HG02610 (cell line): ENCODE measurements at regions not wholly inside any gene's neighbourhood (a gene's known extent, or its start where the extent isn't known, plus 50 kb on each side); places are given as distances from the start of the nearest gene placed in this dataset.

Experiments
- ATAC-seq: cut with Tn5 transposase; IDR thresholded peaks from one replicate; pipeline ENCODE4 v1.9.1; 2021; ENCODE audit warnings: mild to moderate bottlenecking, moderate library complexity; ENCODE audit not compliant: unreplicated experiment

DNA sequence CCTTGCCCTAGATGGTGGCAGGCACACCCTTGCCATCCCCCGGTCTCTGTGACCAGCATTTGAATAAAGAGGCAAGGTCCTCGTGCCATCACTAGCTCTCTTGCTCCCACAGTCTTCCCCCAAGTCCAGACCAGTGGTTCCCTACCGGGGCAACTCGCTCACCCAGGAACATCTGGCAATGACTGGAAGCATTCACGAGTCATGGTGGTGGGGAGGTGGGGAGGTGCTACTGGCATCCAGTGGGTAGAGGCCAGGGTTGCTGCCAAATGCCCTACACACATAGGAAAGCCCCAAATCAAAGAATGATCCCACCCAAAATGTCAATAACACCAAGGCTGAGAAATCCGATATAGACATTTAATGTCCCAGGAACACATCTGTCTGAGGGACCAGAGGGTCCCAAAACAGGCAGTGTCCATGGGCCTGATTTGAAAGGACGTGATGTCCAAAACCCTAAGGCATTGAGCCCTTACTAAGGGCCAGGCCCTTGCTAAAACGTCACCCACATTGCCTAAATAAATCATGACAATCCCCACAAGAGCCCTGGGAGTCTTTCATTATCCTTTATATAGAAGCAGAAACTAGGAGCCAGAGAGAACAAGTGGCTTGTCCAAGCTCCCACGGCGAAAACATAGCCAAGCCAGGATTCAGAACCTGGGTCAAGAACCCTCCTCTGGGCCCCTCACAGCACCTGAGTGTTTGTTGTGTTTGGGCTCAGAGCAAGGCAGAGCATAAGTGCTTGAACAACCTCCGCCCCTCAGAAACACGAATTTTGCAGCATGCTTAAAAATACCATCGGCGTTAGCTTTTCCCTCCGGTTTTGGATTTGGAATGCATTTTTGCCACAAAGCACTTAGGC lies 119.3 kb upstream of the WWC1 start:
- no peak for ATAC-seq

DNA sequence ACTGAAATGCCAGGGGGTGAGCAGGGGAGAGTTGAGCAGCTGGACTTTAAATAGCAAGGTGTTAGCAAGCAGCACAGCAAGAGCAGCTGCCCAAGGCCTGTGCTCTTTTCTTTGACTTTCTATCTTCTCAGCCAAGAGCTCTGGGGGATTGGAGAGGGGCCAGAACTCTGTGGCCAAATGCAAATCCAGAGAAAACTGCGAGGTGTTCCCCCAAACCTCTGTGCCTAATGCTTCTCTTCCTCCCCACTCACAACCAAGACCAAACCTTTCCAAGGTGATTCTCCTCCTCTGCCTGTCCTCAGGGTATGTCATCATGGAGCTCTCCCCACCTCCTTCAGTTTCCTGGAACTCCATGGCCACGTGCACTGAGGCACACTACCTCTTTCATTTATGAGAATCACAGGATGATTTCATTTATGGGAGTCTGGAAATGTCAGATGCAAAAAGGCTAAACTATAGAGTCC lies 118.7 kb upstream of the WWC1 start:
- ATAC-seq: no peak

DNA sequence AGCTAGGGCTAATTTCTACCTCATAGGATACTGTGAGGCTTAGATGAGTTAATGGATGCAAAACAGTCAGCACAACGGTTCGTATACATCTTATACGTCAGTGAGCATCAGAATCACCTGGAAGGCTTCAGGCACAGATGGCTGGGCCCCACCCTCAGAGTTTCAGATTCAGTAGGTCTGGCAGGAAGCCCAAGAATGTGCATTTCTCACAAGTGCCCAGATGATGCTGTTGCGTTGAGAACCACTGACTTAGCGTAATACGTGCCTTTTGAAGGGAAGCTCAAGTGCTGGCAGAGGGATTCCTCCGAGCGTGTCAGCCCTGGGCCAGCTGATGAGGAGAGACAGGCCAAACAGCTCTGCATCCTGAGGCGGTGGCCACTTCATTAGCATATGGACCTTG lies 117.1 kb upstream of the WWC1 start:
- no peak for ATAC-seq

DNA sequence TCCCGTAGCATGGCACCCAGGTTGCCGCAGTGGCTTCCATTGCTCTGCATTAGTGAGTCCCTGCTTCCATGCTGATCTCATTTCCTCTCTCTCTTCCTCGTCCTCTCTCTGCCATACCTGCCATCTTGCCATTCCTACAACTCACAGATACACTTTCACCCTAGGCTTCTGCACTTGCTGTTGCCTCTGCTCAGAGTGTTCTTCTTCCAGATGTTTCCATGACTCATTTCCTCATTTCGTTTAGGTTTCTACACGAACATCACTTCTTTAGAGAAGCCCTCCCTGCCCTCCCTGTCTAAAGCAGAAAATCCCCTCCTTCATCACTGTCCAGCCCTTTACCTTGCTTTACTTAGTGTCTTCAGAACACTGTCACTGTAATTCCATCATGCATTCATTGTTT lies 115.2 kb upstream of the WWC1 start:
- ATAC-seq: no peak

DNA sequence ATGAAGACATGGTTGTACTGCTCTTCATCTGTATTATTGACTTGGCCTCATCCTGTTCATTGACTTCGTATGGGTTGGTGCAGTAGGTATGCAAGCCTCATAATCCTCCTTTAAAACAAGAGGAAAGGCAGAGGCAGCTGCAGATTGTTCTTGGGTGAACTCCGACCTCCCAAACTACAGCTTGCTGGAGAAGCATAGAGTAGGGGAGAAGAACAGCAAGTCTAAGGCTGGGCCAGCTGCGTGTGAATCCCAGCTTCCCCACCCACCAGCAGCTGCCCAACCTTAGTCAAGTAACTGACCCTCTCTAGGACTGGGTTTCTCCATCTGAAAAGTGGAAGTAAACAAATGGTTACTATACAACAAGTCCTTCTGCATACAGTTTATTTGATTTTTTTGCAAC lies 114.5 kb upstream of the WWC1 start:
- ATAC-seq: no peak

DNA sequence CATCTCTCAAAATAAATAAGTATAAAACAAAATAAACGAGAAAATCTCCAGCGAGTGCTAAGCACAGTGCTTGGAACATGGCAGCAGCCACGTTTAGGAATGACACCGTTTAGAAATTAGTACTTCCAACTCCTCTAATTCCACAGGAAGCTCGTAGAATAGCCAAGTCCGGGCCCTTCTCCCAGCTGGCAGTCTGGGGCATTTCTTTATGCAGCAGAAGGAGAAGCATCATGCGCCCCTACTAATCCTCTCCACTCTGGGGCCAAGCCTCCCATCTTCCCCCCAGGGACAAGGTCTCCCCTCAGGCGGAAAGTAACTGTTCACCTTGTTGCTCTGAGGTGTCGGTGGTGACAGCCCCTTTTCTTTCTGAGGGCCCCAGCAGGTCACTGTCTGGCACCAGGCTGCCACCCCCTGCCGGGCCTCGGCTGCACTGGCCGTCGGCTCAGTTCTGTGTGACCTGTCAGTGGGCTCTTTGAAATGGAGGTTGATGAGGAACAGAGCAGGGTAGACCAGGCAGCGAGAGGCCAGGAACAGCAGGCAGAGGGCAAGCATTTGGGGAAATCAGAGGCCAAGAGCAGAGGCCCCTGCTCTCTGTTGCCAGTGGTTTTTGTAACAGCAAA lies 113.5 kb upstream of the WWC1 start:
- no peak for ATAC-seq

DNA sequence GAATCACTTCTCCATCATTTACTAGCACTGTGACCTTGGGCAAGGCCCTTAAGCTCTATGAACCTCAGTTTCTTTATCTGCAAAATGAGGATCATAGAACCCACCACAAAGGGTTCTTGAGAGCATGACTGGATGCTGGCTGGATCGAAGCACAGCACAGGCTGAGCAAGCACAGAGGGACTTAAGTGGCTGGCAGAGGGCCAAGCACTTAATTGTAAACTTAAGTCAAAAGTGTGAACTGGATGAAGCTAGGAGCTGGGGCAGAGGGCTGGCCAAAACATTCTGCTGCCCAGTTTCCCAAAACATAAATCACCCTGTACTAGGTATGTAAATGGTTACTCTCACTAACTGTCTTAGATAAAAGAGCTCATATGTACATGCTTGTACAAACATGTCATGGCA lies 112.3 kb upstream of the WWC1 start:
- no peak for ATAC-seq

DNA sequence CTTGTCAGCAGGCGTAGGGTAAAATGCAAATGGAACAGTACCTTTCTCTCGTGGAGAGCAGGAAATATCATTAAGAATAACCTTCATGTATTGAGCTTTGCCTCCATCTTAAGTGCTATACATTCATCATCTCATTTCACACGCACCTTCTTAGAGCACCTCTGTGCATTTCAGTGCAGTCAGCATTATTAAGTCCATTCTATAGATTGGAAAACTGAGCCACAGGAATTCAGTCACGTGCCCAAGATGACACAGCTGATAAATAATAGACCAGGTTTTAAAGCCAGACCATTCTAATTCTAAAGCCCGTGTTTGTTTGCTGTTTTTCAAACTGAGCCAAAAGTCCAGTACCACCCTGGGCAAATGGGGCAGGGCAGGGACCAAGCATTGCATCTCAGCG lies 109.2 kb upstream of the WWC1 start:
- ATAC-seq: no peak

DNA sequence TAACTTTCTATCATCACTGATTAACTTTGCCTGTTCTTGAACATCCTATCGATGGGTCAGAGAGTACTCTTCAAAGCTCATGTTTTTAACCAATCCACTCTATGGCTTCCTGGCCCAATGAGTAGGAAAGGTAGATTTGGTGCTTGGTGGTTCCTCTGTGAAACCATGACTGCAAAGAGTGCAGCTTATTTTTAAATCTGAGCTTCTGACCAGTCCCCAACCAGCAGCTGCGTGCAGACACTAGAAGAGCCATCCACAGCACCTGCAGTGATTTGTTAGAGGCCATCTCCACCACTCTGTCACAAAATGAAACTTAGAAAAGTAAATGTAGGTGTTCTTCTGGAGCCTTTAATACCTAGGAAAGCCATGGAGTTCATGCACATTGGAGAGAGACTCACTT lies 107.3 kb upstream of the WWC1 start:
- ATAC-seq: no peak

DNA sequence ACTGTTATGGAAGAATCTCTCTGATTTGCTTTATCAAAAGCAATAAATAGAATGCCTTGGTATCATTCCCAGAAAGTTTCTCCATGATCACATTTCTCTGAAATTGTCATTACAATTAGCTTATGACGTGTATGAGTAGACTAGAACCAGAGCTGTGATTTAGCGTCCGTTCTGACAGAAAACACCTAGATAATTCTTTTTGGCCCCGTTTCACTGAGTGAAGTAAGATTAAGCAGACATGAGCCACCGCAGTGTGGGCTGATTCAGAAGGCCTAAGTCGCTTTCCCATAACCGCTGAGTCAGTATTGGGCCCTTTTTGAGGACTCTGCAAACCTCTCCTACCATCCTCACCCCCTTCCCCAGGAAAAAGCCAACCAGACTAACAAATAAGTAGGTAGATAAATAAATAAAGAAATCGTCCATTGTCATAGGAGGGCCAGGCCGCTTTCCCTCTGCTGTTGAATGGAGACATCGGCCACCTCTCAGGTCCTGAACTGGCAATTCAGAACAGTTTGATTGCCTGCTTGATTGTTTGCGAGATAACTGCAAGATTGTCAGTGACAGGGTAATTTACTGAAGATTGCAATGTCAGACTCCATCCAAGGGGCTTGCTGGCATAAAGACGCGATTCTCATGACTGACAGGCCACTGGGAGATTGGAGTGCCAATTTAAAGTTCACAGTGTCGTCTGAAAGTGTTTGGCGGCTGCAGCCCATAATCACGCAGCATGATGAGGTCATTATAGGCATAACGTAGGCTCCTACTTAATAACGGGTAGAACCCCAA lies 105.0 kb upstream of the WWC1 start:
- ATAC-seq: no peak

DNA sequence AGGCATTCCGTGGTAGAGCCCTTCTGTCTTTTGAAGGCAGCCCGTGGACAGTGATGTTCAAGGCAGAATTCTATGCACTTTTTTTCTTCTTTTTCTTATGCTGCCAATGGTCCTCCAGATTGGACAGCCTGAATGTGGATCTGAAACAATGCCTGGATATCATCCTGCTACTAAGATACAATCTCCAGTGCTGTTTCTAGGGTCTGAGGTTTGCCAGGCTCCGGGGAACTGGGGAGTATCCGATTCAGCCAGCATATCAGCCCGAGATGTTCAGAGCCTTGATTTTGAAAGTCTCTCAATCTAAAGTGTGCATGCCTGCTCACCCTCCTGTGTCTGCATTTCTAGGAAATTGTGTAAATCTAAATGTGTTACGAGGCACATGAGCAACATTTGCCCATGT lies 103.8 kb upstream of the WWC1 start:
- ATAC-seq: no peak

DNA sequence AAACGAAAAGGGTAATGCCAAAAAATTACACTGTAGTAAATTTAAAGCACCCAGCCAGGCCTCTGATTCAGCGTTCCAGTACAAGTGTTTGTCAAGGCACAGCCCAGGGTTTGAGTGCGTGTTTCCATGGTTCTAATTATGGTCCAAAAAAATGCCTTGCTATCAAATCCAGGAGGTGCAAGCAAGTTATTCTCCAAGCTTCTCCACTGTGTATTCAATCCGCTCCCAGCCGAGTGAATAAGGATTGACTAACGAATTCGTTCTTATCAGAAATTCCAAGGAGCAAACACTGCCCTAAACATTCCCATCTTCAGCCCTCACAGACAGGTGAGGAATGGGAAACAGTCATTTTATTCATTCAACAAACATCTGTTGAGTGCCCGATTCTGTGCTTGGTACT lies 103.3 kb upstream of the WWC1 start:
- ATAC-seq: no peak

DNA sequence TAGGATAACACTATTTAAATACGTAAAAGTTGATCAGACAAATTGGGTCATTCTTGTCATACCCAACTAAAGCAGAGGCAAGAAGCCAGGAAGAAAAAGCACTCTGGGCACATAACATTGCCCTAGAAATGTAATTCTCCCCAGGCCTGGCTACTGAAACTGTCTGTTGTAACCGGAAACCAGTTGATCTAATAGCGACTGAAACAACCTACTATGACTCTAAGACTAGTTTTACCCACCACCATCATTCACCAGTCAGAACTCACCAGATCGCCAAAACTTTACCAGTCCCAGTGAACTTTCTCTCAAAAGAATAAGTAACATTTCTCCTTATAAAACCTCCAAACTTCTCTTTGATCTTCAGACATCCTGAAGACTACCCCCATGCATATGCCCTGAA lies 99.3 kb upstream of the WWC1 start:
- no peak for ATAC-seq

DNA sequence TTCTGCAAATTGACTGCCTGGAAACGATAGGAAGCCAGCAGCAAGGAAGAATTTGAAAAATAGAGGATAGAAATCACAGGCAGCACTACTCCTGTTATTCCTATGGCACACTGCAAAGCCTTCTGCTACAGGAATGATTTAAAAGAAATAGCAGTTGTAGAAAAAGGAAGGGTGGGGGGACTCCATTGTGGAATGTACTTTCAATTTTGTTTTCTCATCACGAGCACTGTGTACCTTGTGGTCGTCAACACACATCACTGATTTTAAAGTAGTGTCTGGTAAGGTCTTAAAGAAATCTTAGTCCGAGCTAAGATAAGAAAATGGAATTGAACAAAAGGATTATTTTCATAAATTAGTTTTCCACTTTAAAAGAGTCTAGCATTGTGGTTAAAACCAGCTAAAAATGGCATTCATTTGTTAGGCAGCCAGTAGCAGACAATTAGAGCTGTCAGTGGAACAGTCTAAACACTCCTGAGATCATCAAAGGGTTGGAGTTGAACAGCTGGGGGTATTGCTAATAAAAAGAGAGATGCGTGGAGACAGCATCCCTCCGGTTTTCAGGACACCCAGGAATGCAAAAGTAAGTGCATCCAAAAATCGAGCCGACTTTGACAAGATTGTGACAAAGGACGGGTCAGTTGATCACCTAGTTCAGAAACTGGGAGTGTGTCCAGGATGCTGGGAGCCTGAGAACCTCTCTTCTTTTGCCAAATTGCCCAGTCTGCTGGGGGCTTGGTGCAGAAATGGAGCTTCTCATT lies 97.8 kb upstream of the WWC1 start:
- ATAC-seq: no peak

DNA sequence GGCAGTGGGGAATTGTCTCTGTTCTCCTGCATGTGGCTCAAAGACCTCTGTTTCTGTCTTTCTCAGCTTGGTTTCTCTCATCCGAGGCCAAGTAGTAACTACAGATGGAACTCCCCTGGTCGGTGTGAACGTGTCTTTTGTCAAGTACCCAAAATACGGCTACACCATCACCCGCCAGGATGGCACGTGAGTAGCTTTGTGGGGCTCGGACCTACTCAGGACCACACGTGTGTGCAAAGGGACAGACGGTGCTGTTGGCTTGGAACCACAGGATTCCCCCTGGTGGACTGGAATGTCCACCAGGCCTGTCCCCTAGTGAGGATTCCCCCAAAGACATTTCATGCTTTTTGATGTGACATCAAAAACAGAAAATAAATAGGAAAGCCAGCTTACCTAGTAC lies 96.3 kb upstream of the WWC1 start:
- ATAC-seq: no peak

DNA sequence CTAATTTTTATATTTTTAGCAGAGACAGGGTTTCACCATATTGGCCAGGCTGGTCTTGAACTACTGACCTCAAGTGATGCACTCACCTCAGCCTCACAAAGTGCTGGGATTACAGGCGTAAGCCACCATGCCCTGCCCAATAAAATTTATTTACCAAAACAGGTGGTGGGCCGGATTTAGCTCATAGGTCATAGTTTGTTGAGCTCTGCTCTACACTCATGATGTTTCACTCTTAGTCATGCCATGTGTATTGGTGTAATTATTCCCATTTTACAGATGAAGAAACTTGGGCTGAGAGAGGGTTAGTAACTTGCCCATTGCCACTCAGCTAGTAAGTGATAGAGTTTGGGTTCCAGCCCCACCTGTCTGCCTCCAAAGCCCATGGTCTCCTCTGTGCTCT lies 93.1 kb upstream of the WWC1 start:
- no peak for ATAC-seq

DNA sequence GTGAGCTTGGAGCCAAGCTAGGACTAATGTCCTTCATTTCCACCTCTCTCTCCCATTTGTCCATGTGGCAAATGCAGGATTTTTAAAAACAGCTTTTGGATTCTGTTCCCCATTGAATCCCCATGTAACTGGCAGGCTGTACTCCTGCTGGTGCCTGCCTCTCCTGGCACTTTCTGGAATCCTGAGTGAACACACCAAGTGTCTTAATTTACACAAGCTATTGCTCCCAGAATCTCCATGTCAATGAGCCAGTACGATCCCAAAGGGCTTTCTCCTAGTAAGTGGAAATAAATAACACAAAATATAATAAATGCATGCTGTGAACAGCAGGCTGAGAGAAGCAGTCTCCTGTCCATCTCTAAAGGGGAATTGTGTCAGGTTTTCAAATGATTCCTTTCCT lies 88.4 kb upstream of the WWC1 start:
- ATAC-seq: no peak

DNA sequence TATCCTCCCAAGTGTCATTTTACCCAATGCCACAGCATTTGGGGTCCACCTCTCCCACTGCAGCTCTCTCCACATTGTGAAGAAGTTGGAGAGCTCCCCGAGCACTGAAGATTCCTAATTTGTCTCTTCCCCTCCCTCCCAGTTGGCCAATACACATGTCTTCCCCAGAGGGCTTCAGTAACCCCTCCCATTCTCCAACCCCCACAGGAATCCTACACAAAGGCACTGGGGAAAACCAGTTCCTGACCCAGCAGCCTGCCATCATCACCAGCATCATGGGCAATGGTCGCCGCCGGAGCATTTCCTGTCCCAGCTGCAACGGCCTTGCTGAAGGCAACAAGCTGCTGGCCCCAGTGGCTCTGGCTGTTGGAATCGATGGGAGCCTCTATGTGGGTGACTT lies 87.3 kb upstream of the WWC1 start:
- ATAC-seq: no peak

DNA sequence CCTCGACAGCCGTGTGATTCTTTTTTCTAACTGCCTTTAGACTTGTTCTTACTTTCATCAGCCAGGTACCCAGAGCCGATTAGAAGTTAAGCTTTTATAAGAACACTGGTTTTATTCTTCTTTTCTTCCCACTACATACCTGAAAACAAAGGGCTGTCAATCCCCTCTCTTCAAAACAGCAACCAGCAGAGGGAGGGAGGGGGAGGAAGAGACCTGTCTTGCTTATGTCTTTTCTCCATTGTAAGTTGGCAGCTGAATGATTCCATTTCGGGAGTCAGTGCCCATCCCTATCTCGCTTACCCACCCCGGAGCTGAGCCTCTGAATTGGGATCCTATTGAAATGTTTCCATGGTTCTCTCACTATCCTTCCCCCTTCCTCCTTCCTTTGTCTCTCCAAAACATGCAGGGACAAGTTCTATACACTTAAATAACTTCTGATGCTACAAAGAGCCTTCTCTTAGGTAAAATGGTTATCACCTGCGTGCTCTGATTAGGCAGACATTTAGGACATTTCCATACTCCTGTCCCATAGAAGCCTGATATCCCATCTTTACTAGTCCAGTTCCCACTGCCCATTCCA lies 83.9 kb upstream of the WWC1 start:
- no peak for ATAC-seq

DNA sequence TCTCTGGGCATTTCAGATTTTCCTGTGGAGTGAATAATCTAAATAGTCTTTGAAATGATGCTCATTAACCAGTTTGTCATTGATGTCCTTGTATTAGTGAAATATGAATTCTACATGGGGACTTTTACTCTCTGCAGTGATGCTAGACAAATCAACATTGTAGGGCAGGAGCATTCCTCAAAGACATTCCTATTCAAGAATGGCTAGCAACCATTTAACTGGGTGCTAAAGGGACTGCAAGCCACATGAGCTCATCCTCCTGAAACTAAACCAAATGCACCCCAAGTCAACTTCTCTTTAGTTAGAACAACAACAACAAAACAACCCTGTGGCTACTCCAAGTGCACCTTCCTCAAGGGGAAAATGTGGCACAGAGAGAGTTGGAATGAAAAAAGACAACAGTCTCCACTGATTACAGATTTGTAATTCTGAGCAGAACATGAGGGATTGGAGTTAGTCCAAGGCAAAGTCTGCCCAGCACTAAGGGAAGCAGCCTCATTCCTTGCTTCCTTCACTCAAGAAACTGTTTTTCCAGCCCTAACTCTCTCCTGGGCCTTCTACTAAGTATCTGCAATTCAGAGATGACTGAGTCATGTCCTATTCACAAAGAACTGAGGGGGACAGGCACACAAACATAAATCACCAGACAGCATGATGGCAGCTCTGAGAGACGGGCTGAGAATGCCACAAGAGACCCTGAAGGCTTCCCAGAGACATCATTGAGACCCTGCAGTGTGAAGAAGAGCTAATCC lies 82.0 kb upstream of the WWC1 start:
- ATAC-seq: no peak
